Endometrium (tissue), 2 donors: ENCODE measurements at regions not wholly inside any gene's neighbourhood (a gene's known extent, or its start where the extent isn't known, plus 50 kb on each side); places are given as distances from the start of the nearest gene placed in this dataset.
"Not testable (repeated sequence)": the region's sequence is repeated elsewhere in the genome, so short reads cannot be mapped to it uniquely, and the experiment has no call there.

Source experiments
- FAIRE-seq: peaks from 2 replicates; lab custom pipeline; 2012; peaks lifted over from hg19 to GRCh38; lab: Jason Lieb, UNC
- donor health status: control.
- donor health status: control.

GRCh38 chr11:22920939-22921565, 60.8 kb upstream of the CCDC179 start:
- FAIRE-seq: no peak

GRCh38 chr11:22922672-22923071, 62.4 kb upstream of the CCDC179 start:
- FAIRE-seq: no peak

- FAIRE-seq: no peak
Measured at GRCh38 chr11:22923561-22923960, 63.3 kb upstream of the CCDC179 start.

GRCh38 chr11:22926341-22926740, 66.1 kb upstream of the CCDC179 start:
- FAIRE-seq: no peak

GRCh38 chr11:22927793-22928192, 67.5 kb upstream of the CCDC179 start:
- no peak for FAIRE-seq

- FAIRE-seq: no peak
Measured at GRCh38 chr11:22928207-22928917, 68.1 kb upstream of the CCDC179 start.

GRCh38 chr11:22930816-22931594, 70.7 kb upstream of the CCDC179 start:
- FAIRE-seq: no peak

GRCh38 chr11:22938691-22939090, 78.4 kb upstream of the CCDC179 start:
- no peak for FAIRE-seq

- FAIRE-seq: not testable (repeated sequence)
Measured at GRCh38 chr11:22941544-22941943, 81.3 kb upstream of the CCDC179 start.

GRCh38 chr11:22957786-22958185, 97.5 kb upstream of the CCDC179 start:
- FAIRE-seq: no peak

- FAIRE-seq: no peak
Measured at GRCh38 chr11:22974251-22974650, 114.0 kb upstream of the CCDC179 start.

GRCh38 chr11:22976146-22976545, 115.9 kb upstream of the CCDC179 start:
- FAIRE-seq: no peak

- no peak for FAIRE-seq
Measured at GRCh38 chr11:22982903-22983302, 122.6 kb upstream of the CCDC179 start.

GRCh38 chr11:22984045-22984444, 123.8 kb upstream of the CCDC179 start:
- peak; percentile 94 for FAIRE-seq

- no peak for FAIRE-seq
Measured at GRCh38 chr11:22989371-22989770, 129.1 kb upstream of the CCDC179 start.

GRCh38 chr11:22991196-22991595, 130.9 kb upstream of the CCDC179 start:
- no peak for FAIRE-seq

- no peak for FAIRE-seq
Measured at GRCh38 chr11:23006730-23007129, 146.5 kb upstream of the CCDC179 start.

- FAIRE-seq: no peak
Measured at GRCh38 chr11:23010790-23011335, 150.6 kb upstream of the CCDC179 start.

- no peak for FAIRE-seq
Measured at GRCh38 chr11:23012930-23013329, 152.7 kb upstream of the CCDC179 start.

GRCh38 chr11:23013509-23013908, 153.2 kb upstream of the CCDC179 start:
- FAIRE-seq: no peak

GRCh38 chr11:23021287-23021863, 161.1 kb upstream of the CCDC179 start:
- FAIRE-seq: no peak

GRCh38 chr11:23022854-23023253, 162.6 kb upstream of the CCDC179 start:
- no peak for FAIRE-seq

GRCh38 chr11:23023319-23023718, 163.0 kb upstream of the CCDC179 start:
- FAIRE-seq: no peak
